ENCODE measurements at regions not wholly inside any gene's neighbourhood (a gene's known extent, or its start where the extent isn't known, plus 50 kb on each side); places are given as distances from the start of the nearest gene placed in this dataset.

DNA sequence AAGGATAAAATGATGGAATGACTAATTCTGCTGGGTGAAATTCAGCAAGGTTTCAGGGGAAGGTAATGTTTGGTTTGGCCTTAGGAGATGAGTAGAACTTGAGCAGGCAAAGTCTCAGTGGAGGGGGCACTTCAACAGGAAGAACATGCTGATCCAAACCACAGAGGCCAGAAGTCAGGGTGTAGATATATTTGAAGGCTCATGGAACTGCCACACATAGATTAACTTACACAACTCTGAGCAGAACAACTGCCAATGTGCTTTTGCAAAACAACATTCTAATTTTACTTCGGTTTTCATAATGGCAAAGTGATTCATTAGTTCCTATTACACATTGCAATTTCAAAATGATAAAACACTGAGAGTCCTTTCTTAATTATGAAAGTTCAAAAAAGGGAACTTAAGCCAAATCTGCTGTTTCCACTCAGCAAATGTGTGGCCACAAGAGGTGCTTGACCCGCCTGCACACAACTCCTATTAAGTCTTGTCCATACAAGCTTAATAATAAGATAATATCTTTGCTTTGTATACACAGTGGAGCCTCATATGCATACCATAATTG lies 284.8 kb downstream of the MREG start:
- TF ChIP-seq, protein P1, sequence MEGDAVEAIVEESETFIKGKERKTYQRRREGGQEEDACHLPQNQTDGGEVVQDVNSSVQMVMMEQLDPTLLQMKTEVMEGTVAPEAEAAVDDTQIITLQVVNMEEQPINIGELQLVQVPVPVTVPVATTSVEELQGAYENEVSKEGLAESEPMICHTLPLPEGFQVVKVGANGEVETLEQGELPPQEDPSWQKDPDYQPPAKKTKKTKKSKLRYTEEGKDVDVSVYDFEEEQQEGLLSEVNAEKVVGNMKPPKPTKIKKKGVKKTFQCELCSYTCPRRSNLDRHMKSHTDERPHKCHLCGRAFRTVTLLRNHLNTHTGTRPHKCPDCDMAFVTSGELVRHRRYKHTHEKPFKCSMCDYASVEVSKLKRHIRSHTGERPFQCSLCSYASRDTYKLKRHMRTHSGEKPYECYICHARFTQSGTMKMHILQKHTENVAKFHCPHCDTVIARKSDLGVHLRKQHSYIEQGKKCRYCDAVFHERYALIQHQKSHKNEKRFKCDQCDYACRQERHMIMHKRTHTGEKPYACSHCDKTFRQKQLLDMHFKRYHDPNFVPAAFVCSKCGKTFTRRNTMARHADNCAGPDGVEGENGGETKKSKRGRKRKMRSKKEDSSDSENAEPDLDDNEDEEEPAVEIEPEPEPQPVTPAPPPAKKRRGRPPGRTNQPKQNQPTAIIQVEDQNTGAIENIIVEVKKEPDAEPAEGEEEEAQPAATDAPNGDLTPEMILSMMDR (IDR thresholded peaks at IDR 0.05) = no peak
- TF ChIP-seq POLR2AphosphoS5 (IDR thresholded peaks at IDR 0.05; ENCODE audit: low read depth, low read length) (no peak), TCF7L2 (IDR thresholded peaks at IDR 0.05; ENCODE audit: low read depth, low read length) (no peak)
- TF ChIP-seq, protein P2, sequence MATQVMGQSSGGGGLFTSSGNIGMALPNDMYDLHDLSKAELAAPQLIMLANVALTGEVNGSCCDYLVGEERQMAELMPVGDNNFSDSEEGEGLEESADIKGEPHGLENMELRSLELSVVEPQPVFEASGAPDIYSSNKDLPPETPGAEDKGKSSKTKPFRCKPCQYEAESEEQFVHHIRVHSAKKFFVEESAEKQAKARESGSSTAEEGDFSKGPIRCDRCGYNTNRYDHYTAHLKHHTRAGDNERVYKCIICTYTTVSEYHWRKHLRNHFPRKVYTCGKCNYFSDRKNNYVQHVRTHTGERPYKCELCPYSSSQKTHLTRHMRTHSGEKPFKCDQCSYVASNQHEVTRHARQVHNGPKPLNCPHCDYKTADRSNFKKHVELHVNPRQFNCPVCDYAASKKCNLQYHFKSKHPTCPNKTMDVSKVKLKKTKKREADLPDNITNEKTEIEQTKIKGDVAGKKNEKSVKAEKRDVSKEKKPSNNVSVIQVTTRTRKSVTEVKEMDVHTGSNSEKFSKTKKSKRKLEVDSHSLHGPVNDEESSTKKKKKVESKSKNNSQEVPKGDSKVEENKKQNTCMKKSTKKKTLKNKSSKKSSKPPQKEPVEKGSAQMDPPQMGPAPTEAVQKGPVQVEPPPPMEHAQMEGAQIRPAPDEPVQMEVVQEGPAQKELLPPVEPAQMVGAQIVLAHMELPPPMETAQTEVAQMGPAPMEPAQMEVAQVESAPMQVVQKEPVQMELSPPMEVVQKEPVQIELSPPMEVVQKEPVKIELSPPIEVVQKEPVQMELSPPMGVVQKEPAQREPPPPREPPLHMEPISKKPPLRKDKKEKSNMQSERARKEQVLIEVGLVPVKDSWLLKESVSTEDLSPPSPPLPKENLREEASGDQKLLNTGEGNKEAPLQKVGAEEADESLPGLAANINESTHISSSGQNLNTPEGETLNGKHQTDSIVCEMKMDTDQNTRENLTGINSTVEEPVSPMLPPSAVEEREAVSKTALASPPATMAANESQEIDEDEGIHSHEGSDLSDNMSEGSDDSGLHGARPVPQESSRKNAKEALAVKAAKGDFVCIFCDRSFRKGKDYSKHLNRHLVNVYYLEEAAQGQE (IDR thresholded peaks at IDR 0.05; ENCODE audit: insufficient read depth in 1 of 2, low read depth in 2 of 2, low read length in 1 of 2) = no peak
